AG04450 (cell line): ENCODE measurements at regions not wholly inside any gene's neighbourhood (a gene's known extent, or its start where the extent isn't known, plus 50 kb on each side); places are given as distances from the start of the nearest gene placed in this dataset.

ENCODE experiments used
- CTCF ChIA-PET: fragments of 300-600, 350-600 bp; formaldehyde crosslinking; extraction: SDS; loops from one replicate; lab custom pipeline; 2022; ENCODE audit warnings: antibody characterized with exemption, inconsistent platforms; lab: Charles Lee
- POLR2A ChIA-PET: fragments of 350-600 bp; formaldehyde crosslinking; extraction: SDS; loops from one replicate; lab custom pipeline; 2021; ENCODE audit warnings: antibody characterized with exemption, inconsistent platforms; lab: Yijun Ruan, JAX
- DNase-seq: peaks from one replicate; pipeline ENCODE4 v3.0.0-alpha.2; 2011; ENCODE audit warnings: low read depth, low spot score
- H3K27ac ChIP-seq: one replicate; pipeline ENCODE4 v1.5.1; 2012; ENCODE audit warnings: low read depth, low read length, control low read depth
- H3K27me3 ChIP-seq: one replicate; pipeline ENCODE4 v1.6.0; 2012; ENCODE audit warnings: low read length; ENCODE audit not compliant: control insufficient read depth, insufficient read depth
- H3K4me3 ChIP-seq: 2 replicates; pipeline ENCODE4 v1.5.1; 2011; ENCODE audit warnings: mild to moderate bottlenecking, low read depth, low read length, control low read depth
- H3K9me3 ChIP-seq: 2 replicates; pipeline ENCODE4 v1.5.1; 2012; ENCODE audit warnings: low read length; ENCODE audit not compliant: control insufficient read depth, insufficient read depth
- TF ChIP-seq, protein P1 (sequence below): IDR thresholded peaks from 2 replicates; pipeline ENCODE4 v1.5.1; 2011; ENCODE audit warnings: low read depth, low read length, control low read depth, inconsistent platforms

DNA sequence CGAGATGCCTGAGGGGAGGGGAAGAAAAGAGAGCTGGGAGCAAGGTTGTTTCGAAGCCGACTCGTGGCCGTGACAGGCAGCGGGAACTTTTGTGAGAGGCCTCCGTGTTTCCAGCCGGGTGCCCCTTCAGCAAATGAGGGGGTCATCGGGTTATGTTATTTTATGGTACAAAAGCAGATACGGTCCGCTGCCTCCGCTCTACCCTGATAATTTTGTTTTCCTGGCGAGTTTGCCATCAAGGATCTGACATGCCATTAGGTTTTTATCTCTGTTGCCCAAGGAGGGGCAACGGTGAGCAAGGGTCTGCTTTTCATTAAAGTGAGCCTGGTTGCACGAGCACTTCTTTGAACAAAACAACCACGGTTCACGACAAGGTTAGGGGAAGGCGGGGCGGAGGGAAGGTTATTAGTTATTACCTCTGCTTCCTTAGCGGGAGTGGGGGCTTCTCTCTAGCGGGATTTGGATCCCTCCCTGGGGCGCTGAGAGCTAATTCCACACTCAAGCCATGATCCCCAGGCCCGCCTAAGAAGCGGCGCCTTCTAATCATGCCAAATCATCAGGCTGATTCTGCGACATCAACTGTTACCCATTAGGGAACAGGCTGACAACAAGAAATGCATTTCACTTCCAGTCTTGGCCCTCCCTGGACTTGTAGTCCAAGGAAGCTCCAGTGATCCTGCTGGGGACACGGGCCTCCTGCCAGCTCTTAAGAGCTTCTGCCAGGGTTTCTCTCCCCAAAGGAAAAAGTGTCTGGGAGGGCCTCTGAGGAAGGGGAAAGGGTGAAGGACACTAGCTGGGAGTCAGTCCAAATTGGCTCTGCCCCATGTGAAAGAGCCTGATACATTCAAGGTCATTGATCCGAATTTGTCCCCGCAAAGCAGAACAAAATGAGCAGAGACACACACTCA lies 617.7 kb downstream of the MID1IP1 start:
- TF ChIP-seq, protein P1, sequence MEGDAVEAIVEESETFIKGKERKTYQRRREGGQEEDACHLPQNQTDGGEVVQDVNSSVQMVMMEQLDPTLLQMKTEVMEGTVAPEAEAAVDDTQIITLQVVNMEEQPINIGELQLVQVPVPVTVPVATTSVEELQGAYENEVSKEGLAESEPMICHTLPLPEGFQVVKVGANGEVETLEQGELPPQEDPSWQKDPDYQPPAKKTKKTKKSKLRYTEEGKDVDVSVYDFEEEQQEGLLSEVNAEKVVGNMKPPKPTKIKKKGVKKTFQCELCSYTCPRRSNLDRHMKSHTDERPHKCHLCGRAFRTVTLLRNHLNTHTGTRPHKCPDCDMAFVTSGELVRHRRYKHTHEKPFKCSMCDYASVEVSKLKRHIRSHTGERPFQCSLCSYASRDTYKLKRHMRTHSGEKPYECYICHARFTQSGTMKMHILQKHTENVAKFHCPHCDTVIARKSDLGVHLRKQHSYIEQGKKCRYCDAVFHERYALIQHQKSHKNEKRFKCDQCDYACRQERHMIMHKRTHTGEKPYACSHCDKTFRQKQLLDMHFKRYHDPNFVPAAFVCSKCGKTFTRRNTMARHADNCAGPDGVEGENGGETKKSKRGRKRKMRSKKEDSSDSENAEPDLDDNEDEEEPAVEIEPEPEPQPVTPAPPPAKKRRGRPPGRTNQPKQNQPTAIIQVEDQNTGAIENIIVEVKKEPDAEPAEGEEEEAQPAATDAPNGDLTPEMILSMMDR: no peak
- ChIA-PET CTCF (no interaction called here), POLR2A (no interaction called here)
- Histone ChIP-seq H3K4me3 (no peak overlapping the region), H3K9me3 (no peaks in the 10 kb centered on the region), H3K27ac (no peak overlapping the region), H3K27me3 (no peaks in the 10 kb centered on the region)
- DNase-seq: no peak

DNA sequence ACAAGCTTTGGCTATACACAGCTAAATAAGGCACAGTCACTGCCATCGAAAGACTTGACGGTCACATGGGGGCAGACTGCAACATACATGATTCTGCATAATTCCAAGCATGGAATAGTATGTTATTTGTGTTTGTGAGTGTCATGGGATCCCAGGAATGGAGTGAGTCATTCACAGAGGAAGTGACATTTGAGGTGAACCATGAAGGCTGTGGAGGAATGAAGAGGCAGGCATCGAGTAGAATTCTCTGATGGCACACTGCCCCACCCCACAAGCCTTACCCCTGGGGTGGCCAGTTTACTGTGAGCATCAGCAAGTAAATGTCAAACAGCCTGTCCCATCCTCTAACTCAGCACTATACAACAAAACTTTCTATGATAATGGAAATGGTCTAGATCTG lies 619.7 kb downstream of the MID1IP1 start:
- Histone ChIP-seq H3K27ac (no peak overlapping the region), H3K27me3 (no peaks in the 10 kb centered on the region), H3K9me3 (no peaks in the 10 kb centered on the region), H3K4me3 (no peak overlapping the region)
- ChIA-PET CTCF (no interaction called here), POLR2A (no interaction called here)
- DNase-seq: no peak
- TF ChIP-seq, protein P1: no peak

DNA sequence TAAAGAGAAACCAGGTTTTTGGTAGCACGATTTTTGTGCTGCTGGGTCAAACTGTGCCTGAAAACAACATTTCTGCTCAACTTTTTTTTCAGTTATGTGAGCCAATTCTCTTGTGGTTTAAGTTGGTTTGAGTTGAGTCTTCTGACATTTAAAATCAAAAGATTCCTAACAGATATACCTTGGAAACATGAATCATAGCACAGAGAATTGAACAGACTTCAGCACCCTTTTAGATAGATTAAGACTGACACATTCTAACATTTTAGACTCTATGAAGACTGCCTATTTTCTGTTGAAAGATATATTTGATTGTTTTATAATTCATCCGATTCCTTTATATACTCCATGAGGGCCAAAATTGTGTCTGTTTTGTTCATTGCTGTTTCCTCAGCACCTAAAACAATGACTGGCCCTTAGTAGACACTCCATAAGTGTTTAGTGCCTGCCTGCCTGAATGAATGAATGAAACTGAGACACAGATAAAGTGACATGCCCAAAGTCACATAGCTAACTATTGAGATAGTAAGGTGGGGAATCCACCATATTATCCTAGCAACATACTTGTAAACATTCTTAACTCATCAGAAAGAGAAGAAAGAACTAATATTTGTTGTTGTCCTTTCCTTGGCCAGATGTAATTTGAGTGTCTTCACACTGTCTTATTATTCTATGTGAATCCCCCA lies 624.0 kb downstream of the MID1IP1 start:
- Histone ChIP-seq H3K9me3 (no peaks in the 10 kb centered on the region), H3K4me3 (no peak overlapping the region), H3K27me3 (no peaks in the 10 kb centered on the region), H3K27ac (no peak overlapping the region)
- ChIA-PET CTCF (interaction anchor here (0.5 kb wide), 1 partner anchor 690 kb away, joined by 3 read pairs; no protein-coding TSS in a partner anchor), POLR2A (no interaction called here)
- TF ChIP-seq, protein P1: no peak
- no peak for DNase-seq

DNA sequence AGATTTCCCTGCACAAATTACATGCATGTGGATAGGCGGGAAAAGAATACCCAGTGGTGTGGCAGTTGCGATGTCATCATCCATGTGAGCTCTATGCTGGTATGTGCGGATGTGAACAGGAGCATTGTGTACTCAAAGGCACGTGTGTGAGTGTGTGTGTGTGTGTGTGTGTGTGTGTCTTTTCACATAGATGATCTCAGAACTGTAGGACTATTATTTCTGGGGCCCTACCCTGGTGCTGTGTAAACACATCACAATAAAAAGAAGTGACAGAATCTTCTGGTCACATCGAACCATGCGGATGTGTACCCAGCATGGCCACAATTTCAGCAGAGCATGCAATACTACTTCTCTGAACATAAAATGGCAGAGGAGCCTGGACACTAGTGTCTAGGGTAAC lies 624.8 kb downstream of the MID1IP1 start:
- no peaks in the 10 kb centered on the region for H3K9me3 ChIP-seq
- ChIA-PET CTCF (interaction anchor here (0.5 kb wide), 1 partner anchor 691 kb away, joined by 3 read pairs; no protein-coding TSS in a partner anchor), POLR2A (no interaction called here)
- H3K4me3 ChIP-seq: no peak overlapping the region
- DNase-seq: no peak
- no peak overlapping the region for H3K27ac ChIP-seq
- TF ChIP-seq, protein P1: no peak
- peaks cover 1% of the 10 kb centered on the region for H3K27me3 ChIP-seq

DNA sequence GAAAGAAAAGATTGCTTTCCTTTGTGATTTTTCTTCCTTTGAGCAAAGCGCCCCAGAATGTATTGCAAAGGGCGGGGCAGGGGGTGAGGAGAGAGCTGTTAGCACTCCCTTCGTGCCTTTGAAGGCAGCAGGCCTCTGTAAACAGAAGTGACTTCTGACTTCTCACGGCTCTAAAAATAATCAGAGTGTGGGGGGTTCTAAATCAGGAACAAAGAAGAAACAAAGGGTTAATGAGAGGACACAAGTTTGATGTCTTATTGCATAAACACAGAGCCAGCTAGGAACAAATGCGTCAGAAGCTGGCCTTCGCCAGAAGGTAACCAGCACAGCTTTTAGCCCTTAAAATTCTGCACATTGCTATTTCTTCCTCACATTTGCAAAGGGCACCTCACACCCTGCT lies 626.2 kb downstream of the MID1IP1 start:
- no peak overlapping the region for H3K4me3 ChIP-seq
- ChIA-PET POLR2A (no interaction called here), CTCF (no interaction called here)
- no peak for DNase-seq
- no peaks in the 10 kb centered on the region for H3K9me3 ChIP-seq
- H3K27me3 ChIP-seq: peaks cover 2% of the 10 kb centered on the region
- H3K27ac ChIP-seq: no peak overlapping the region
- TF ChIP-seq, protein P1: no peak
